ENCODE measurements at regions not wholly inside any gene's neighbourhood (a gene's known extent, or its start where the extent isn't known, plus 50 kb on each side); places are given as distances from the start of the nearest gene placed in this dataset.

GRCh38 chr6:25166955-25167748 is 112.0 kb upstream of the CARMIL1 start:
- H3K27me3 Mint-ChIP-seq = no peaks in the 10 kb centered on the region
- no peak for TF ChIP-seq EZH2 (IDR thresholded peaks at IDR 0.05; ENCODE audit: borderline replicate concordance, insufficient read depth, low read depth, low read length, poor library complexity, severe bottlenecking)
- no peak for TF ChIP-seq CTCF (IDR thresholded peaks at IDR 0.05)
- no peaks in the 10 kb centered on the region for H3K27me3 ChIP-seq (replicated peaks in 1 of 4; ENCODE audit: control extremely low read depth in 1 of 4, control insufficient read depth in 3 of 4, insufficient read depth in 4 of 4, low read length in 3 of 4)
- H2AFZ ChIP-seq (ENCODE audit: insufficient read depth, low read depth, low read length, poor library complexity, severe bottlenecking) = no peak overlapping the region
- H3K9ac ChIP-seq (ENCODE audit: low read length) = no peak overlapping the region
- no peaks in the 10 kb centered on the region for H3K79me2 ChIP-seq (ENCODE audit: control insufficient read depth, insufficient read depth, low read length)
- H3K4me3 Mint-ChIP-seq = no peak overlapping the region
- ATAC-seq (ENCODE audit: low read depth) (no peak), DNase-seq (no peak)
- WGBS (ENCODE audit: insufficient coverage) = 67% methylated on average over 2 of the region's 6 CpGs
- H3K4me2 ChIP-seq (replicated peaks; ENCODE audit: low read depth, low read length, poor library complexity, severe bottlenecking) = no peak overlapping the region
- no peak overlapping the region for H3K4me3 ChIP-seq (ENCODE audit: control extremely low read depth in 1 of 5, extremely low read depth in 1 of 5, insufficient read depth in 1 of 5, low read depth in 2 of 5, low read length in 4 of 5)
- intact Hi-C loops (cut with micrococcal nuclease) = no loop called here
- no peaks in the 10 kb centered on the region for H3K4me1 Mint-ChIP-seq
- H3K27ac Mint-ChIP-seq = no peak overlapping the region
- no peak overlapping the region for H3K27ac ChIP-seq (ENCODE audit: low read length in 2 of 2)
- POLR2A ChIA-PET = interaction anchor here (0.7 kb wide), 1 partner anchor 22 kb away, joined by 7 read pairs; no protein-coding TSS in a partner anchor
- CTCF ChIA-PET = no interaction called here
- H3K9me3 Mint-ChIP-seq (ENCODE audit: insufficient read depth) = peaks cover 2% of the 10 kb centered on the region
- no peaks in the 10 kb centered on the region for H3K36me3 ChIP-seq (replicated peaks in 1 of 2; ENCODE audit: control extremely low read depth in 1 of 2, control insufficient read depth in 1 of 2, extremely low read depth in 1 of 2, insufficient read depth in 2 of 2, low read length in 1 of 2)
- H3K4me1 ChIP-seq (ENCODE audit: control insufficient read depth in 2 of 2, insufficient read depth in 2 of 2, low read length in 2 of 2) = no peaks in the 10 kb centered on the region
- no peaks in the 10 kb centered on the region for H4K20me1 ChIP-seq (ENCODE audit: control insufficient read depth, insufficient read depth, low read length, poor library complexity, severe bottlenecking)
- peaks cover 0 to 4% (median 0%) of the 10 kb centered on the region in 3 donors for H3K9me3 ChIP-seq (ENCODE audit: control extremely low read depth in 1 of 3, control insufficient read depth in 2 of 3, insufficient read depth in 1 of 3, low read length in 2 of 3)

- no peak overlapping the region for H3K4me2 ChIP-seq (replicated peaks; ENCODE audit: low read depth, low read length, poor library complexity, severe bottlenecking)
- no peaks in the 10 kb centered on the region for H3K79me2 ChIP-seq (ENCODE audit: control insufficient read depth, insufficient read depth, low read length)
- Mint-ChIP-seq H3K4me1 (no peaks in the 10 kb centered on the region), H3K27ac (no peak overlapping the region), H3K4me3 (no peak overlapping the region), H3K27me3 (no peaks in the 10 kb centered on the region), H3K9me3 (ENCODE audit: insufficient read depth) (peaks cover 2% of the 10 kb centered on the region)
- no peak overlapping the region for H3K9ac ChIP-seq (ENCODE audit: low read length)
- H2AFZ ChIP-seq (ENCODE audit: insufficient read depth, low read depth, low read length, poor library complexity, severe bottlenecking) = no peak overlapping the region
- DNase-seq = no peak
- TF ChIP-seq EZH2 (IDR thresholded peaks at IDR 0.05; ENCODE audit: borderline replicate concordance, insufficient read depth, low read depth, low read length, poor library complexity, severe bottlenecking) (no peak), CTCF (IDR thresholded peaks at IDR 0.05) (no peak)
- intact Hi-C loops (cut with micrococcal nuclease) = no loop called here
- H3K27me3 ChIP-seq (replicated peaks in 1 of 4; ENCODE audit: control extremely low read depth in 1 of 4, control insufficient read depth in 3 of 4, insufficient read depth in 4 of 4, low read length in 3 of 4) = no peaks in the 10 kb centered on the region
- H3K36me3 ChIP-seq (replicated peaks in 1 of 2; ENCODE audit: control extremely low read depth in 1 of 2, control insufficient read depth in 1 of 2, extremely low read depth in 1 of 2, insufficient read depth in 2 of 2, low read length in 1 of 2) = no peaks in the 10 kb centered on the region
- no CpG with 5 or more reads among the region's 1 CpG for WGBS (ENCODE audit: insufficient coverage)
- no peak for ATAC-seq (ENCODE audit: low read depth)
- H3K4me3 ChIP-seq (ENCODE audit: control extremely low read depth in 1 of 5, extremely low read depth in 1 of 5, insufficient read depth in 1 of 5, low read depth in 2 of 5, low read length in 4 of 5) = no peak overlapping the region
- no peaks in the 10 kb centered on the region for H4K20me1 ChIP-seq (ENCODE audit: control insufficient read depth, insufficient read depth, low read length, poor library complexity, severe bottlenecking)
- POLR2A ChIA-PET = no interaction called here
- CTCF ChIA-PET = no interaction called here
- H3K4me1 ChIP-seq (ENCODE audit: control insufficient read depth in 2 of 2, insufficient read depth in 2 of 2, low read length in 2 of 2) = no peaks in the 10 kb centered on the region
- no peak overlapping the region for H3K27ac ChIP-seq (ENCODE audit: low read length in 2 of 2)
- H3K9me3 ChIP-seq (ENCODE audit: control extremely low read depth in 1 of 3, control insufficient read depth in 2 of 3, insufficient read depth in 1 of 3, low read length in 2 of 3) = peaks cover 0 to 4% (median 0%) of the 10 kb centered on the region in 3 donors
Measured at GRCh38 chr6:25167961-25168360, 111.2 kb upstream of the CARMIL1 start.
